ENCODE measurements at regions not wholly inside any gene's neighbourhood (a gene's known extent, or its start where the extent isn't known, plus 50 kb on each side); places are given as distances from the start of the nearest gene placed in this dataset.

DNA sequence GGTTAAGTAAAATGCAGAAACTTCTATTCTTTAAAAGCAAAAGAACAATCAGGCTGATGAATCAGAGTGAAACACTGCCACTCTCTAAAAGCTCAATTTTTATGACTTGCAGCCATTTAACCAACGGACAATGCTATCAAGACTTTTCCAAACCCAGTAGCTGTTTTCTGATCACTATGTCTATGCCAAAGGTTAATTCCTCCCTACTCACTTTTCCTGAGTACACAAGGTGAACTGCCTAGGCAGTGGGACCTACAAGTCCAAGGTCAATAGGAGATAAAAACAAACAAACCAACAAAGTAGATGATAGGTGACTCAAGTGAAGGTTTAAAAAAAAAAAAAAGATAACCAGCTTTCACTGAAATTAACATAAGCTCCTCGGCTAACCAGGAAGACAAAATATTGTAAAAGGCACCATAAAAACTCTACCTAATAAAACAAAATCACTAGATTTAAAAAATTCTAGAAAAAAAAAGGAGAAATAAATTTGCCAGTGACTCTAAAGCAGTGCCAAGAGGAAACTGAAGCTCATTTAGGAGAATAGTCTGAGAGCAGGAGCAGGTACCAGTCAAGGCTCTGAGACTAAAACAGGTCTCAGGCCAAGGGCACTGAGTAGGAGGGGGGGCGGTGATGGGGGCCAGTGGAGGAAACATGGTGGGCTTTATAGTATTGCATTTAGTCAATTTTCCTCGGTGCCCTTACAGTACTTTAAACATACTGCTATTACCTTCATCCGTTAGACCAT is 134.1 kb upstream of the DLGAP1 start:
- no peak for TF ChIP-seq MCM7 (IDR thresholded peaks at IDR 0.05)
- TF ChIP-seq HMG20A (CRISPR knock-in tag; conservative IDR thresholded peaks at IDR 0.05) = no peak
- TF ChIP-seq MAX (CRISPR knock-in tag; IDR thresholded peaks at IDR 0.05) = no peak
- TF ChIP-seq FOXJ3 (CRISPR knock-in tag; IDR thresholded peaks at IDR 0.05) = no peak
